ENCODE measurements at regions not wholly inside any gene's neighbourhood (a gene's known extent, or its start where the extent isn't known, plus 50 kb on each side); places are given as distances from the start of the nearest gene placed in this dataset.

- no peak overlapping the region for H3K4me3 Mint-ChIP-seq
- no peak overlapping the region for H3K27ac Mint-ChIP-seq
- no peak for ATAC-seq
- H3K4me1 Mint-ChIP-seq = no peaks in the 10 kb centered on the region
- DNase-seq = no peak
- H3K27me3 Mint-ChIP-seq = peaks cover 4% of the 10 kb centered on the region
- H3K9me3 Mint-ChIP-seq = peaks cover 0 to 15% of the 10 kb centered on the region in 2 donors
Observed at GRCh38 chr3:70821602-70822001, 509.2 kb upstream of the MDFIC2 start.

GRCh38 chr3:70820397-70820796 is 508.0 kb upstream of the MDFIC2 start:
- Mint-ChIP-seq H3K27ac (no peak overlapping the region), H3K4me1 (no peaks in the 10 kb centered on the region), H3K9me3 (peaks cover 0 to 22% of the 10 kb centered on the region in 2 donors), H3K27me3 (peaks cover 9% of the 10 kb centered on the region), H3K4me3 (no peak overlapping the region)
- ATAC-seq (no peak), DNase-seq (no peak)

- no peak for DNase-seq
- H3K9me3 Mint-ChIP-seq = peaks cover 0 to 22% of the 10 kb centered on the region in 2 donors
- no peak overlapping the region for H3K27ac Mint-ChIP-seq
- peaks cover 9% of the 10 kb centered on the region for H3K27me3 Mint-ChIP-seq
- no peaks in the 10 kb centered on the region for H3K4me1 Mint-ChIP-seq
- H3K4me3 Mint-ChIP-seq = no peak overlapping the region
- no peak for ATAC-seq
Observed at GRCh38 chr3:70818145-70818544, 505.7 kb upstream of the MDFIC2 start.

GRCh38 chr3:70816346-70816745 is 503.9 kb upstream of the MDFIC2 start:
- Mint-ChIP-seq H3K9me3 (peaks cover 0 to 22% of the 10 kb centered on the region in 2 donors), H3K4me3 (no peak overlapping the region), H3K27me3 (peaks cover 9% of the 10 kb centered on the region), H3K27ac (no peak overlapping the region), H3K4me1 (no peaks in the 10 kb centered on the region)
- no peak for ATAC-seq
- no peak for DNase-seq

GRCh38 chr3:70815817-70816216 is 503.4 kb upstream of the MDFIC2 start:
- ATAC-seq (no peak), DNase-seq (no peak)
- H3K27me3 Mint-ChIP-seq = peaks cover 9% of the 10 kb centered on the region
- no peaks in the 10 kb centered on the region for H3K4me1 Mint-ChIP-seq
- peak overlapping the region in 1 of 2 donors; percentile 3 for H3K27ac Mint-ChIP-seq
- no peak overlapping the region for H3K4me3 Mint-ChIP-seq
- H3K9me3 Mint-ChIP-seq = peaks cover 0 to 22% of the 10 kb centered on the region in 2 donors

- no peak for DNase-seq
- no peak overlapping the region for H3K4me3 Mint-ChIP-seq
- H3K9me3 Mint-ChIP-seq = peaks cover 0 to 22% of the 10 kb centered on the region in 2 donors
- no peaks in the 10 kb centered on the region for H3K4me1 Mint-ChIP-seq
- no peak overlapping the region for H3K27ac Mint-ChIP-seq
- peaks cover 9% of the 10 kb centered on the region for H3K27me3 Mint-ChIP-seq
- ATAC-seq = no peak
Observed at GRCh38 chr3:70813311-70813710, 500.9 kb upstream of the MDFIC2 start.

- ATAC-seq = peak; percentile 60
- no peaks in the 10 kb centered on the region for H3K4me1 Mint-ChIP-seq
- peaks cover 16% of the 10 kb centered on the region for H3K27me3 Mint-ChIP-seq
- peak in 1 of 2 donors; percentile 14 for DNase-seq
- H3K9me3 Mint-ChIP-seq = peaks cover 0 to 9% of the 10 kb centered on the region in 2 donors
- H3K4me3 Mint-ChIP-seq = no peak overlapping the region
- no peak overlapping the region for H3K27ac Mint-ChIP-seq
Observed at GRCh38 chr3:70811880-70812279, 499.4 kb upstream of the MDFIC2 start.

GRCh38 chr3:70808881-70809280 is 496.4 kb upstream of the MDFIC2 start:
- ATAC-seq (no peak), DNase-seq (no peak)
- Mint-ChIP-seq H3K27ac (no peak overlapping the region), H3K27me3 (peaks cover 24% of the 10 kb centered on the region), H3K4me1 (no peaks in the 10 kb centered on the region), H3K4me3 (no peak overlapping the region), H3K9me3 (no peaks in the 10 kb centered on the region)

GRCh38 chr3:70806556-70806955 is 494.1 kb upstream of the MDFIC2 start:
- ATAC-seq (no peak), DNase-seq (no peak)
- Mint-ChIP-seq H3K4me1 (no peaks in the 10 kb centered on the region), H3K27ac (no peak overlapping the region), H3K4me3 (no peak overlapping the region), H3K27me3 (peaks cover 30% of the 10 kb centered on the region), H3K9me3 (no peaks in the 10 kb centered on the region)

- Mint-ChIP-seq H3K9me3 (no peaks in the 10 kb centered on the region), H3K27me3 (peaks cover 36% of the 10 kb centered on the region), H3K4me1 (no peaks in the 10 kb centered on the region), H3K27ac (no peak overlapping the region), H3K4me3 (no peak overlapping the region)
- ATAC-seq (no peak), DNase-seq (no peak)
Observed at GRCh38 chr3:70806021-70806420, 493.6 kb upstream of the MDFIC2 start.

GRCh38 chr3:70805061-70805889 is 492.8 kb upstream of the MDFIC2 start:
- no peak overlapping the region for H3K27ac Mint-ChIP-seq
- no peak for ATAC-seq
- no peak overlapping the region for H3K4me3 Mint-ChIP-seq
- H3K9me3 Mint-ChIP-seq = no peaks in the 10 kb centered on the region
- no peaks in the 10 kb centered on the region for H3K4me1 Mint-ChIP-seq
- peaks cover 43% of the 10 kb centered on the region for H3K27me3 Mint-ChIP-seq
- no peak for DNase-seq

GRCh38 chr3:70803891-70804290 is 491.5 kb upstream of the MDFIC2 start:
- ATAC-seq (no peak), DNase-seq (no peak)
- peaks cover 0 to 5% of the 10 kb centered on the region in 2 donors for H3K9me3 Mint-ChIP-seq
- H3K4me3 Mint-ChIP-seq = no peak overlapping the region
- no peak overlapping the region for H3K27ac Mint-ChIP-seq
- H3K4me1 Mint-ChIP-seq = no peaks in the 10 kb centered on the region
- peaks cover 48% of the 10 kb centered on the region for H3K27me3 Mint-ChIP-seq

GRCh38 chr3:70803319-70803718 is 490.9 kb upstream of the MDFIC2 start:
- peaks cover 49% of the 10 kb centered on the region for H3K27me3 Mint-ChIP-seq
- DNase-seq (no peak), ATAC-seq (no peak)
- peaks cover 0 to 5% of the 10 kb centered on the region in 2 donors for H3K9me3 Mint-ChIP-seq
- no peaks in the 10 kb centered on the region for H3K4me1 Mint-ChIP-seq
- H3K4me3 Mint-ChIP-seq = no peak overlapping the region
- H3K27ac Mint-ChIP-seq = no peak overlapping the region

GRCh38 chr3:70800951-70801350 is 488.5 kb upstream of the MDFIC2 start:
- Mint-ChIP-seq H3K9me3 (peaks cover 5 to 10% of the 10 kb centered on the region in 2 donors), H3K27ac (no peak overlapping the region), H3K4me1 (no peaks in the 10 kb centered on the region), H3K27me3 (peaks cover 60% of the 10 kb centered on the region), H3K4me3 (no peak overlapping the region)
- ATAC-seq (no peak), DNase-seq (no peak)

- H3K27me3 Mint-ChIP-seq = peaks cover 17% of the 10 kb centered on the region
- H3K27ac Mint-ChIP-seq = no peak overlapping the region
- H3K9me3 Mint-ChIP-seq = peaks cover 4 to 7% of the 10 kb centered on the region in 2 donors
- H3K4me3 Mint-ChIP-seq = no peak overlapping the region
- ATAC-seq (no peak), DNase-seq (no peak)
- H3K4me1 Mint-ChIP-seq = no peaks in the 10 kb centered on the region
Observed at GRCh38 chr3:70789878-70790277, 477.4 kb upstream of the MDFIC2 start.

- Mint-ChIP-seq H3K4me1 (no peaks in the 10 kb centered on the region), H3K9me3 (peaks cover 5 to 6% of the 10 kb centered on the region in 2 donors), H3K27me3 (no peaks in the 10 kb centered on the region), H3K27ac (no peak overlapping the region), H3K4me3 (no peak overlapping the region)
- DNase-seq (no peak), ATAC-seq (no peak)
Observed at GRCh38 chr3:70780790-70781189, 468.4 kb upstream of the MDFIC2 start.

- ATAC-seq (no peak), DNase-seq (no peak)
- Mint-ChIP-seq H3K27me3 (no peaks in the 10 kb centered on the region), H3K4me3 (no peak overlapping the region), H3K9me3 (peaks cover 5 to 6% of the 10 kb centered on the region in 2 donors), H3K27ac (no peak overlapping the region), H3K4me1 (no peaks in the 10 kb centered on the region)
Observed at GRCh38 chr3:70779296-70779695, 466.9 kb upstream of the MDFIC2 start.
